Muscle layer of colon (tissue), 2 donors: ENCODE measurements at regions not wholly inside any gene's neighbourhood (a gene's known extent, or its start where the extent isn't known, plus 50 kb on each side); places are given as distances from the start of the nearest gene placed in this dataset.

ENCODE experiments used
- H3K27ac ChIP-seq: one replicate; pipeline ENCODE4 v1.7.0; 2013; ENCODE audit warnings: low read depth, mild to moderate bottlenecking, low read length, moderate library complexity
- H3K27me3 ChIP-seq, 2 donors: one replicate each; pipeline ENCODE4 v1.7.0; 2013; ENCODE audit warnings: low read length in 2 of 2, mild to moderate bottlenecking in 2 of 2; ENCODE audit not compliant: insufficient read depth in 2 of 2, control insufficient read depth in 1 of 2
- H3K36me3 ChIP-seq: one replicate; pipeline ENCODE4 v1.7.0; 2013; ENCODE audit warnings: mild to moderate bottlenecking, low read length; ENCODE audit not compliant: insufficient read depth
- H3K4me1 ChIP-seq: one replicate; pipeline ENCODE4 v1.7.0; 2013; ENCODE audit warnings: mild to moderate bottlenecking, low read length; ENCODE audit not compliant: insufficient read depth
- H3K4me3 ChIP-seq, 2 donors: one replicate each; pipeline ENCODE4 v1.7.0; 2013; ENCODE audit warnings: low read length in 2 of 2, low read depth in 1 of 2, mild to moderate bottlenecking in 1 of 2, moderate library complexity in 1 of 2
- H3K9ac ChIP-seq: one replicate; pipeline ENCODE4 v1.7.0; 2013; ENCODE audit warnings: low read length
- H3K9me3 ChIP-seq: one replicate; pipeline ENCODE4 v1.7.0; 2013; ENCODE audit warnings: mild to moderate bottlenecking, low read length
- donor health status: abdominal sarcoma.
- donor health status: Adenocarcinoma of cecum.

- Histone ChIP-seq H3K27ac (no peak overlapping the region), H3K4me1 (peaks cover 6% of the 10 kb centered on the region), H3K9me3 (no peaks in the 10 kb centered on the region), H3K36me3 (no peaks in the 10 kb centered on the region), H3K9ac (no peak overlapping the region), H3K4me3 (no peak overlapping the region), H3K27me3 (no peaks in the 10 kb centered on the region)
Measured at GRCh38 chr7:12943781-12944180, 256.3 kb downstream of the ARL4A start.

DNA sequence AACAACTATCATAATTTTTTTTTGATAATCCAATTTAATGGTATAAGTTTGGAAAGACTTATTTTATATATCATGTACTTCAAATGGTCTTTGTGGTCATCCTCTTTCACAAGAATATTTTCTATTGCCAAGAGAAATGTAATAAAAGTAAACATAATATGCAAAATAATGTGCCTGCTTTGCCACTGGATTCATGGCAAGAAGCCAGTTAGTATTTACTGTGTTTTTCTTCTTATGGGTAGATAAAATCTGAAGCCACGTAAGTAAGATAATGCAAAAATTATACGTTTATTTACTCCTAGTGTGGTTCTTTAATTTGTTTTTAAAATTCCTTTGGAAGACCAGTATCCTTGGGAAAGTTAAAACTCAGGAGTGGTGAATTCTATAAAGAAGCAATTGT lies 258.5 kb downstream of the ARL4A start:
- H3K36me3 ChIP-seq, result no peaks in the 10 kb centered on the region
- H3K9me3 ChIP-seq, result no peaks in the 10 kb centered on the region
- H3K27ac ChIP-seq, result no peak overlapping the region
- H3K27me3 ChIP-seq, result no peaks in the 10 kb centered on the region
- peaks cover 6% of the 10 kb centered on the region for H3K4me1 ChIP-seq
- H3K9ac ChIP-seq, result no peak overlapping the region
- H3K4me3 ChIP-seq, result no peak overlapping the region

DNA sequence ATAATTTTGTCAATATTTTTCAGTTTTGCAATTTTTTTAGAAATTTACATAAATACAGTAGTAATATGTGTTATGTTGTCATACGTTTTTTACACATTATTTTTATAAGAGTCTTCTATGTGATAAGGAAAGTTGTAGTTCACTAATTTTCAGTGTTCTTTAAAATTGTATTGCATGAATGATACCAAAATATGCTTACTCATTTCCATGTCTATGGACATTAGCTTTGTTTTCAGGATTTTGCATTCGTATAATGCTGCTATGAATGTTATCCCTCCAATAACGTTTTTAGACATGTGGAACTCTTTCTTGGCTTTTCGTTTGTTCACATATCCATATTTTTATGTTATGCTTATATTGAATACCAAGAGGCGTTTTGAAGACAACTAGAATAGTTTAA lies 260.0 kb downstream of the ARL4A start:
- H3K27me3 ChIP-seq, result no peaks in the 10 kb centered on the region
- no peaks in the 10 kb centered on the region for H3K36me3 ChIP-seq
- H3K9ac ChIP-seq, result no peak overlapping the region
- H3K4me3 ChIP-seq, result no peak overlapping the region
- no peak overlapping the region for H3K27ac ChIP-seq
- no peaks in the 10 kb centered on the region for H3K9me3 ChIP-seq
- H3K4me1 ChIP-seq, result peaks cover 2% of the 10 kb centered on the region

DNA sequence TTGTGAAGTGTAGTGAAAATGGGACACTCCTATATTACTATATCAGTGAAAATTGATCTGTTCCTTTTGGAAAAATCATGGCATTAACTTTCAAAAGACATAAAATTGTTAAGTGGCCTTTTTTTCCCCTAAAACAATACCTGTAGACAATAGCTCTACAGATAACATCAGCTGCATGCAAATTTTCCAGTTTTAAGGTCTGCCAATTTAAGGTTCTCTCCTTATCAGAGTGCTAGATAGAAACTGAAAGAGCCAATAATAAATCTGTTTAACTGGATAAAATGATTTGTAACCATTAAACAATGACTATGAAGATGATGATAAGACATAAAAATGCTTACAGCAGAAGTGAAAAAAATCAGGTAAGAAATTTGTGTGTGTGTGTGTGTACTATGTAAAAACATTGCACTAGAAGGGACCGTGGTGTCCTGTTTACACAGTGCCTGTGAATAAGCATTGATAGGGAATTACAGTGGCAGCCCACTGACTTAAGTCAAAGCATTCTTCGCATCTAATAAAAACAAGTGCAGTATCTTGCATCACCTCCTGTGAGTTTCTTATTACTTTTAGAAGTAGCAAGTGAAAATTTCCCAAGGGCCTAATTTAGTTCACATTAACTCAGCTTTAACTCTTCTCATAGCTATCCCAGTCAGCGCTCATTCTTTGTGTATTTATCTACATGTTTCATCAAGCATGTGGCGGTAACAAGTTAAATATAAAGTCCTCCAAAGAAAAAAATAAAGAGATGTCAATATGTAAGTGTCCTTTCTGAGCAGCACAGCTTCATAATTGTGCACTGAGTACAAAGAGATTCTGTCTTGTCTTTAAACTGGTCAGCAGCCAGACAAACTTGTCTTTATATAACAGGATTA lies 261.9 kb downstream of the ARL4A start:
- Histone ChIP-seq H3K27me3 (no peaks in the 10 kb centered on the region), H3K4me3 (no peak overlapping the region), H3K27ac (no peak overlapping the region), H3K9me3 (no peaks in the 10 kb centered on the region), H3K9ac (no peak overlapping the region), H3K4me1 (no peaks in the 10 kb centered on the region), H3K36me3 (no peaks in the 10 kb centered on the region)

DNA sequence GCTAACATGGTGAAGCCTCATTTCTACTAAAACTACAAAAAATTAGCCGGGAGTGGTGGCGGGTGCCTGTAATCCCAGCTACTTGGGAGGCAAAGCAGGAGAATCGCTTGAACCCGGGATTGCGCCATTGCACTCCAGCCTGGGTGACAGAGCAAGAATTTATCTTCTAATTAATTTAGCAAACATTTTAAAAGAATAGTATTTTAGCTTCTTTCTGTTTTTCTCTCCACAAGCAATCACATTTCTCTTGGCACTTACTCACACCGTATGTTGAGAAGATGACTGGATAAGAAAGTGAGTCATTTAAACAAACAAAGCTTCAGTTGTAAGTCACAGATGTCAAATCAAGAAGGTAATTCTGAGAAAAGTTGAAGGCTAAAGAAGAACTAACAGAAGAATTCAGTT lies 264.0 kb downstream of the ARL4A start:
- H3K27ac ChIP-seq, result no peak overlapping the region
- H3K27me3 ChIP-seq, result no peaks in the 10 kb centered on the region
- no peaks in the 10 kb centered on the region for H3K4me1 ChIP-seq
- H3K4me3 ChIP-seq, result no peak overlapping the region
- no peaks in the 10 kb centered on the region for H3K9me3 ChIP-seq
- no peaks in the 10 kb centered on the region for H3K36me3 ChIP-seq
- H3K9ac ChIP-seq, result no peak overlapping the region

DNA sequence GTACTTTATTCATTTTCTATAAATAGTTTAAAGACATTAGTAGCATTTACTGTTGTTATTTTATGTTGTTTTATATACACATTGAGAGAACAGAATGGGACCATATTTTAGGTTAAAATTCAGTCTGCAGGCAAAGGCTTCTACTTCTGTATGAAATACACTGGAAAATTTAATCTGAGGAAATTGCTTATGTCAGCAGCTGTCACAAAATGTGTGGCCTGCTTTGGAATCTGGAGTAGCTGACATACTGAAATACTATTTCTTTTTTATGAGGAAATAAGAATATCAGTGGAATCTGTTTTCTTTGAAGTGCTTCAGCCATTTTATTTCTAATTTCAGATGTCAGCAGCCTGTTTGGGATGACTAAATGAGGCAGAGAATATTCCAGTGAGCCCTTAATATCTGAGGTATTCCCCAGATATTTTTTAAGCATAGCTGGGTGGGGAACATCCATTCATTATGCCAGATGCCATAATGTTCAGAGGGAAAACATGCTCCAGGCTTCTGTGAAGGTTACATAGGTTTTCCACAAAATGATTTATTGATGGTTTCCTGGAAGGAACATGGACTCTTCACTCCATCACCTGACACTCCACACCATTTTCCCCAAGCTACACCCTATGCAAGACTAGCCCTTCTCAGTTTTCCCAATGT lies 267.1 kb downstream of the ARL4A start:
- Histone ChIP-seq H3K27me3 (no peaks in the 10 kb centered on the region), H3K9me3 (no peaks in the 10 kb centered on the region), H3K9ac (no peak overlapping the region), H3K4me1 (no peaks in the 10 kb centered on the region), H3K36me3 (no peaks in the 10 kb centered on the region), H3K27ac (no peak overlapping the region), H3K4me3 (no peak overlapping the region)

DNA sequence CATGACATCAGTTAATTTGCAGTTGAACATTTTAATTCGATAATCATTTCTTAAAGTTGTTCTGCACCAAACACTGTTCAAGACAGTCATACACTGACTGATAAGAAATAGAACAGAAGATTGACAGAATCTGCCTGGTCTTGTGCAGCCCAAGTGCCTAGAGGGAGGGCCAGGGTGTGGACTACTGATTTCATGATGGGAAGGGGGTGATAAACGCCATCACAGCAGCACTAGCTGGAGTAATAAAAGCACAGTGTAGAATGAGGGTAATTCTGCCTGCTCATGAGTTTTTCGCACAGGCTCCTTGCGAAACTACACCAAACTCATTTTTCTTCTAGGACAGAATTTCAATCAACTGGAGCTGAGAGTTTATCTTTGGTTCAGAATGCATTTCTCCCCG lies 270.1 kb downstream of the ARL4A start:
- H3K9ac ChIP-seq, result no peak overlapping the region
- no peaks in the 10 kb centered on the region for H3K4me1 ChIP-seq
- H3K4me3 ChIP-seq, result no peak overlapping the region
- no peaks in the 10 kb centered on the region for H3K36me3 ChIP-seq
- no peaks in the 10 kb centered on the region for H3K27me3 ChIP-seq
- H3K9me3 ChIP-seq, result no peaks in the 10 kb centered on the region
- H3K27ac ChIP-seq, result no peak overlapping the region

DNA sequence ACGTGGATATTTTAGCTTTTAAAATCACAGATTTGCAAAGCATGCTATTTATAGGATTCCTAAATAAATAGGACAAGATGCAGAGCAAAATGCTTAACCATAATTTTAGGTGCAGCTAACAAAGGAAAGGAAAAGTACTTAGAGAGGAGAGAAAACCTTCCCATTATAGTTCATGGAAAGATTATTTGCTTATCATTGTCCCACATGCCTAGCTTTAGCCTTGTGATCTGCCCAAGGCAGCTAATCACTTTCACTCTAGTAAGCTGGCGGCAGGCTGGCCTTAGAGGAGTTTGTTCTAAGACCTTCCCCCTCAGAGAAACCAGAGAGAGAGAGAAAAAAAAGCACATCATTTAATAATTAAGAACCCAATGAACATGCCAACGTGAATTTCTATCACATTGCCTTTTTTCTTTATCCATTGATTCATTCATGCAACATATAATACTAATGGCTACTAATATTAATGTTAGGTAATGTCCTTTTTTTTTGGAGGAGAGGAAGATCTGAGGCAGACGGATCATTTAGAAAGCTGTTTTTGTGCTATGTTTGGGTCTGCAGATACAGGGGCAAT lies 274.6 kb downstream of the ARL4A start:
- Histone ChIP-seq H3K27me3 (no peaks in the 10 kb centered on the region), H3K4me1 (no peaks in the 10 kb centered on the region), H3K9ac (no peak overlapping the region), H3K4me3 (no peak overlapping the region), H3K36me3 (no peaks in the 10 kb centered on the region), H3K27ac (no peak overlapping the region), H3K9me3 (no peaks in the 10 kb centered on the region)

DNA sequence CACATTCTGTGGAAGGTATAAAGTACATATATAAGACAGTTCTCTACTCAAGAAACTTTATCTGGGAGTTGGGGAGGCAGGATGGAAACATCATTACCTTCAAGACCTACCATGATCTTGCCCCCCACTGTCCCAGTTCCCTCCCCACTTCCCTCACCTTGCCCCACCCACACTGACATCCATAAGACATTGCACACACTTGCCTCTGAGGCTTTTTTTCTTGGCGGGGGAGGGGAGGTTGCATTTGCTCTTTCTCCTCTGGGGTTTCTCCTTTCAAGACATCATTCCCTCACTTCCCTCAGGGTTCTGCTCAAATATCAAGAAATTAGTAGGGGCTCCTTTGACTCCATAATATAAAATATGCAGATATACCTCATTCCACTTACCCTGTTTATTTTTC lies 276.0 kb downstream of the ARL4A start:
- H3K9me3 ChIP-seq, result no peaks in the 10 kb centered on the region
- H3K4me1 ChIP-seq, result no peaks in the 10 kb centered on the region

GRCh38 chr7:12964836-12965235 lies 277.4 kb downstream of the ARL4A start:
- no peaks in the 10 kb centered on the region for H3K9me3 ChIP-seq
- no peaks in the 10 kb centered on the region for H3K4me1 ChIP-seq
- no peaks in the 10 kb centered on the region for H3K27me3 ChIP-seq
- no peak overlapping the region for H3K4me3 ChIP-seq
- no peaks in the 10 kb centered on the region for H3K36me3 ChIP-seq
- no peak overlapping the region for H3K9ac ChIP-seq
- no peak overlapping the region for H3K27ac ChIP-seq

More for the DNA sequence above, 276.0 kb downstream of the ARL4A start:
- H3K36me3 ChIP-seq, result no peaks in the 10 kb centered on the region
- no peak overlapping the region for H3K9ac ChIP-seq
- H3K27ac ChIP-seq, result no peak overlapping the region
- H3K27me3 ChIP-seq, result no peaks in the 10 kb centered on the region
- no peak overlapping the region for H3K4me3 ChIP-seq

DNA sequence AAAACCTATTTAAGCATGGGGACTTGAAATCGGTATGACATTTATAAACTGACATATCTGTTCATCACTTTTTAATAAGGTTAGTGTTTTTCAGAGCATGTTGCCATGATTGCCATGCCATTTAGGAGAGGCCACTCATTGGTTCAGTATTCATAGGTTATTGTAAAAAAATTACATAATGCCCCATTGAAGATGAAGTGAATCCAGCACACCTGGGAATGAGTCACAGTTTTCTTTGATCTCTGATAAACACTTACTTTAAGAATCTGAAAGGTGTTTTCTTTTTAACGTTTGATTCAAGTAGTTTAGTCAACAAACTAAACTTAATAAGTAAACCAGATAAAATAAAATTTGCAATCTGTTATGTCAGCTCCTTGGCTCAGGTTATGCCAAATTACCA lies 278.3 kb downstream of the ARL4A start:
- Histone ChIP-seq H3K36me3 (no peaks in the 10 kb centered on the region), H3K9me3 (no peaks in the 10 kb centered on the region), H3K4me1 (peaks cover 8% of the 10 kb centered on the region), H3K27ac (no peak overlapping the region), H3K4me3 (no peak overlapping the region), H3K9ac (no peak overlapping the region), H3K27me3 (no peaks in the 10 kb centered on the region)
